ENCODE measurements at regions not wholly inside any gene's neighbourhood (a gene's known extent, or its start where the extent isn't known, plus 50 kb on each side); places are given as distances from the start of the nearest gene placed in this dataset.

DNA sequence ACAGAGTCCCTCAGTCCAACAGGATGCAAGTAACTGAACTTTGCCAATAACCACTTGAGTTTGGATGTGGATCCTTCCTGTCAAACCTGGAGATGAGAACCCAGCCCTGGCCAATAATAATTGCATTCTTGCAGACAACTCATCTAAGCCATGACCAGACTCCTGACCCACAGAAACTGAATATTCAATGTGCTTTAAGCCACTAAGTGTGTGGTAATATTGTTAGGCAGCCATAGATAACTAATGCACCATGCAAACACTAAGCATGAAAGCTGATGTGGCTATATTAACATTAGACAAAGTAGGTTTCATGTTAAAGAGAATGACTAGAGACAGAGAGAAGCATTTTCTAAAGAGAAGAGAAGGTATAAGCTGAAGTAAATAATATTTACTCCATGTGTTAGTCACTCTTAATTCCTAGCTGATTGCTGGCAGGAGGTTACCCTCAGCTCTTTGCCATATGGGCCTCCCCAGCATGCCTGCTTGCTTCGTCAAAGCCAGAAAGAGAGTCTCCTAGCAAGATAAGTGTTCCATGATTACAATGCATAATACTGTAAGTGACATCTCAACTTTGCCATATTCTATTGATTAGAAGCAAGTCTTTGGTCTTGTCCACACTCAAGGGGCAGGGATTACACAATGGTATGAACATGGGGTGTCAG lies 276.4 kb upstream of the PLXNA2 start:
- TF ChIP-seq, protein P1, sequence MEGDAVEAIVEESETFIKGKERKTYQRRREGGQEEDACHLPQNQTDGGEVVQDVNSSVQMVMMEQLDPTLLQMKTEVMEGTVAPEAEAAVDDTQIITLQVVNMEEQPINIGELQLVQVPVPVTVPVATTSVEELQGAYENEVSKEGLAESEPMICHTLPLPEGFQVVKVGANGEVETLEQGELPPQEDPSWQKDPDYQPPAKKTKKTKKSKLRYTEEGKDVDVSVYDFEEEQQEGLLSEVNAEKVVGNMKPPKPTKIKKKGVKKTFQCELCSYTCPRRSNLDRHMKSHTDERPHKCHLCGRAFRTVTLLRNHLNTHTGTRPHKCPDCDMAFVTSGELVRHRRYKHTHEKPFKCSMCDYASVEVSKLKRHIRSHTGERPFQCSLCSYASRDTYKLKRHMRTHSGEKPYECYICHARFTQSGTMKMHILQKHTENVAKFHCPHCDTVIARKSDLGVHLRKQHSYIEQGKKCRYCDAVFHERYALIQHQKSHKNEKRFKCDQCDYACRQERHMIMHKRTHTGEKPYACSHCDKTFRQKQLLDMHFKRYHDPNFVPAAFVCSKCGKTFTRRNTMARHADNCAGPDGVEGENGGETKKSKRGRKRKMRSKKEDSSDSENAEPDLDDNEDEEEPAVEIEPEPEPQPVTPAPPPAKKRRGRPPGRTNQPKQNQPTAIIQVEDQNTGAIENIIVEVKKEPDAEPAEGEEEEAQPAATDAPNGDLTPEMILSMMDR (IDR thresholded peaks at IDR 0.05): no peak
- ATAC-seq (ENCODE audit: low FRiP score) (no peak), DNase-seq (ENCODE audit: low spot score) (no peak)

DNA sequence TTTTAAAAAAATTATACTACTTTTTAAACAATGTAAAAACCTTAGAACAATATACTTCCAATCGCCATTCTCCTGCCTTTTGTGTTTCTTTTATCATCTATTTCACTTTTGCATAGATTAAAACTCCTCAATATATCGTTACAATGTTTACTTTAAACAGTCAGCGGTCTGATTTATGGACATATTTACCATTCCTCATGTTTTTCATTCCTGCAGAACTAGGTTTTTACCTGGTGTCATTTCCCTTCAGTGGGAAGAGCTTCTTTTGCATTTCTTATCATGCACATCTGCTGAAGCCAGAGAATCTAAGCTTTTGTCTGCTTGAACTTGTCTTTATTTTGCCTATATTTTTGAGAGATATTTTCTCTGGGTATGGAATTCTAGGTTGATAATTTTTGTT lies 277.4 kb upstream of the PLXNA2 start:
- TF ChIP-seq, protein P1 (IDR thresholded peaks at IDR 0.05): no peak
- ATAC-seq (ENCODE audit: low FRiP score): no peak
- DNase-seq (ENCODE audit: low spot score): no peak

DNA sequence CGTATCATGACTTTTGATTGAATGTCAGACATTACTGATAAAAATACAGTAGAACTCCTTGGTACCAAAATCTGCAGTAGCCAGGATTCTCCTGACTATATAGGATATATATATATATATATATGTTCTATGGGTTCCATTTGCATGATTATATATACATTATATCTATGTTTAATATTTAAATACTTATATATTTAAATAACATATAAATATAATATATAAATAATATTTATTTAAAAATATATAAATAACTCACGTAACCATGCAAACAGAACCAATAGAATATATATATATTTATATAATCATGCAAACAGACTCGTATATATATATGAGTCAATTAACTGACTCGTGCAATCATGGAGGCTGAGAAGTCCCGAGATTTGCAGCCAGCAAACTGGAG lies 278.8 kb upstream of the PLXNA2 start:
- DNase-seq (ENCODE audit: low spot score) (no peak), ATAC-seq (ENCODE audit: low FRiP score) (no peak)
- TF ChIP-seq, protein P1 (IDR thresholded peaks at IDR 0.05): no peak

DNA sequence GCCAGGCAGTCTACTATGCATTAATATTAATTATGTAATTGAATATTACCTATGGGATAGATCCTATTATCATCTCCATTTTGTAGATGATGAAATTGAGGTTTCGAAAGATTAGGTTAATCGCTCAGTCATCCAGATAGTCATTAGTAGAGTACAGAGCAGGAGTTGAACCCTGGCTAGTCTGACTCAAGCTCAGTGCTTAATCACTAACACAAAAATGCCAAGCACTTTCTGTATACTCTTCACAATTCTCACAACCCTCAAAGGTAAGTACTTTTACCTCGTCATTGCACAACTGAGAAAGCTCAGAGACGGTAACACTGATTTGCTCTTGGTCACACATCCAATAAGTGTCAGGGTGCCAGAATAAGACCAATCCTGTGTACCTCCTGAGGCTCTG lies 280.2 kb upstream of the PLXNA2 start:
- TF ChIP-seq, protein P1 (IDR thresholded peaks at IDR 0.05): no peak
- DNase-seq (ENCODE audit: low spot score) (no peak), ATAC-seq (ENCODE audit: low FRiP score) (no peak)

DNA sequence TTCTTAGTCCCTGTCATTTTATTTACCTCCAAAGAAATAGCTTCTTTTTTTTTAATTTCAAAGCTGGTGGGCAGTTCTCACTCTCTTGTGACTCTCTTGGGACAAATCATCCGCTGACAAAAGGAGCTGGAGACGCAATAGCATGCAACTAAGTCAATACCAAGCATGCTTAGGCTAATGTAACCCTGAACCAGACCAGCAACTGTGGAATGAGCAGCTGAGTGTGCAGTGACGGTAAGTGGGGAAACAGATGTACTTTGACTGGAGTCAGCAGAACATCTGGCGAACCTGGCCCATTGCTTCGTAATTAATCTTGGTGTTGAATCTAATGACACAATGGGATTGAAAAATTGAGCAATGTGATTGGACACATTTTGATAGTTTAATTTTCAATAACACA lies 280.7 kb upstream of the PLXNA2 start:
- TF ChIP-seq, protein P1 (IDR thresholded peaks at IDR 0.05): no peak
- ATAC-seq (ENCODE audit: low FRiP score) (no peak), DNase-seq (ENCODE audit: low spot score) (no peak)

DNA sequence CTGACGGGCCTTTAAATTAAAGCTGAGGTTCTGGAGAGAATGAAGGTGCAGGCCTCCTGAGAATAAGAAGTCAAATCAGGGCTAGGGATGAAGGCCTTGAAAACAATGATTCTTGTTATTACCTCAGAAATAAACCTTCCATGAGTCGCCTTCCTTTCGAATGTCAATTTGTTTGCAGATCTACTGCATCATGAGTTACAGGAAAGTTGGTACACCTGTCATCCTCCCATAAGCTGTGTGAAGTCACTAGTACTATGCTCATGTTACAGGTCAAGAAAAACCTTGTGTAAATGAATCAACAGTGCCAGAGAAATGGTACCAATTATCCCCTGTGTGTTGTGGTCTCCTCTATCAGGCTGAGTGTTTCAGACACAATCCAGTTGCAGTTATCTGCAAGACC lies 281.2 kb upstream of the PLXNA2 start:
- TF ChIP-seq, protein P1 (IDR thresholded peaks at IDR 0.05): no peak
- no peak for DNase-seq (ENCODE audit: low spot score)
- no peak for ATAC-seq (ENCODE audit: low FRiP score)

DNA sequence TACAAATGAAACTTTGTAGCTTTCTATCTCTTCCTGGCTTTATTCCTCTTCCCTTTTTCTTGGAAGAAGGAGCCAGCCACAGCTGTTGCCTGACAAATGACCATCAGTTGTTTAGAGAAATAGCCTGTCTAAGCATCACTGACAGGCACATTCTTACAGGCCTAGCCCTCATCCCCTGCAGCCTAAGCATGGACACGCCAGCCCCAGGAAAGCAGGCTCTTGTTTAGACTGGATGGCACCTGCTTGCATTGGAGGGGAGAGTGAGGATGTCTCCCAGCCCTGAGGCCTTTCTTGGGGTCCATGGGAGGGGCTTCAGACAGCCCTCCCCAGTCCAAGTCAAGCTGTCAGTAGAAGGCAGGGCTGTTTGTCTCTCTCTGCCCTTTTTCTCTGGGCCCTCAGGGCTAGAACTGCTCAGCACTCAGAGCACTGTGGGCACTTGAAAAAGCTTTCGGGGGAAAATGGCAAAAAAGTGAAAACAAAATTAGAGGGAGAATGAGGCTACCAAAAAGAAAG lies 282.5 kb upstream of the PLXNA2 start:
- no peak for ATAC-seq (ENCODE audit: low FRiP score)
- TF ChIP-seq, protein P1 (IDR thresholded peaks at IDR 0.05): no peak

More for the DNA sequence above, 282.5 kb upstream of the PLXNA2 start:
- no peak for DNase-seq (ENCODE audit: low spot score)
